CD4-positive, alpha-beta T cell treated with Interleukin-6 for 4 hours (primary cell): ENCODE measurements at regions not wholly inside any gene's neighbourhood (a gene's known extent, or its start where the extent isn't known, plus 50 kb on each side); places are given as distances from the start of the nearest gene placed in this dataset.
"Not testable (repeated sequence)": the region's sequence is repeated elsewhere in the genome, so short reads cannot be mapped to it uniquely, and the experiment has no call there.

ENCODE experiments used
- DNase-seq: peaks from one replicate; pipeline ENCODE4 v3.0.0-alpha.2; 2020; ENCODE audit warnings: mixed read lengths

DNA sequence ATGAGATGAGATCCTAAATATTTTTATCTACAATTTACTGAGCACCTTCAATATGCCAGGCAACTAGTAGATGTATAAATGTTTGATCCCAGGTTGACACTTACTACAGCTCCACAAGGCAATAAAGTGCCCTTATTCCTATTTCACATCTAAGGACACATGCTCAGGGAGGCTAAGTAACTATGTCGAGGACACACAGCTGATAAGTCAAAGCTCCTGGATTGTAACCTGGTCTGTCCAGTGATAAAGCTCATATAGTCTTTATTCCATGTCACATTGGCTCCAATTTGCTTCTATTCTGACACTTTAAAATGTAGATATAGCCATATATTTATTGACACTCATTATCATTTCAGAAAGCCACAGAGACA lies 93.8 kb upstream of the BMAL1 start:
- no peak for DNase-seq

DNA sequence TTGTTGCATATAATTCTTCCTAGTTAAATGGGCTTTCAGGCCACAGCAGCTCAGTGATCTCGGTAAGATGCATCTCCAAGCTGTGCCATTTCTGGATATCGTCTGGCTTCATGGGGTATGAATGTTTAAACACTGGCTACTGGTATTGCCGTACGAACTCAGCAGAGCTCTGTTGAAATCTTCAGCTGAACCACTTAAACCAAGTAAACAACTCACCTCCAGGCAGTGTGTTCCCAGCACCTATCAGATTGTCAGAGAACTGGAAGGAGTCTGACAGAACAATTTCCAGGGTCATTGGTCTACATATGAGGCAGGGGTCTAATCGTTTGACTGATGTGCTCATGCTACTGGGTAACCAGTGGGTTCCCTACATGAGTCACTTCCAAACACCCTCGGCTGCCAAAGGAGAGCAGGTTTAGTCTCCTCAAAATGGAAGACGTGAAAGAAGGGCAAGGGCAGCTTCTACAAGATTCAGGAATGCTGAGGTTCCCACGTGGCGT lies 93.2 kb upstream of the BMAL1 start:
- DNase-seq = no peak

DNA sequence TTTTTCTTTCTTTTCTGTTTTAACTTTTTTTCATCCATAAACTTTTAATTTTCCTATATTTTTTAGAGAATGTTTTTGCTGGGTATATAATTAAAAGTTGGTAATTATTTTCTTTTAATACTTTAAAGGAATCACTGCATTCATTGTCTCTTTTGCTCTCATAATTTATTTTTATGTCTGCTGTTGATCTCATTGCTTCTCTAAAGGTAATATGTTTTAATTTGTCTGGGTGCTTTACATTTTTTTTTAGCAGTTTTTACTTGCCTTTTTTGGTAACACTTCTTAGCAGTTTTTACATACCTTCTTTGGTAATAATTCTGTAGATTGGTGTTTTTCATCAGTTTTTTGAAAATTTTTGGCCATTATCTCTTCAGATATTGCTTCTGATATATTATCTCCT lies 89.4 kb upstream of the BMAL1 start:
- no peak for DNase-seq

DNA sequence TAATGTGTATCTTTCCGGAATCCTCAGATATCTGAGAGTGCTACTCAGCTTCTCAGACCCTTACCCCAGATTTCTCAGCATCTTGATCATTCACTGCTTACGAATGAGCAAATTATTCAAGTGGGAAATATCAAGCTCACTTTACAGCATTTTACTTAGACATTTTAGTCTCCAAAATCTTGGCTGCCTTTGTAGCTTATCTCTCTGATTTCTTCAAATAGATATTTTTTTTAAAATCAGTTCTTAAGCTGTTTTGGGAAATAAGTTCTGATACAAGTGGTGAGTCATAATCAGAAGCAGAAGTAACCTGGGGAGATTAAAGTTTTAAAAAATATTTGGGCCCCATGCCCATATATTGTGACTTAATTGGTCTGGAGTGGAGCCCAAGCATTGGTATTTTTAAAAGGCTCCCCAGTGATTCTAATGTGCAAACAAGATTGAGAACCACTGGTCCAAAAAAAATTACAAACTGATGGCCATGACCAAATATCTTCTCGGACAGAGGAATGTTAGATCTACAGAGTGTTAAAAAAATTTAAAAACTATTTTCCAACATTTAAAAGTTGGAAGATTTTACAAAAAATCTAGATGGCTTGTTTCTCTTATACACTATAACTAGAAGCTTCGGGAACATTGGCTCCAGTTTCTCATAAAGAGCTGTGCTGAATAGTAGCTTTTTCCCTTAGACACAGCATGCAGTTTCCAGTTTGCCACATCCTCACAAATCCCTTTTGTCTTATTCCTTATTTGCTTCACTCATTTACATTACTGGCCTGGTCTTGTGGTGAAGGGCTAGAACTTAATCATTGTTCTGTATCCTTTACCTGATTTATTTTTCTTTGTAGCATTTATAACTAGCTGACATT lies 87.8 kb upstream of the BMAL1 start:
- no peak for DNase-seq

DNA sequence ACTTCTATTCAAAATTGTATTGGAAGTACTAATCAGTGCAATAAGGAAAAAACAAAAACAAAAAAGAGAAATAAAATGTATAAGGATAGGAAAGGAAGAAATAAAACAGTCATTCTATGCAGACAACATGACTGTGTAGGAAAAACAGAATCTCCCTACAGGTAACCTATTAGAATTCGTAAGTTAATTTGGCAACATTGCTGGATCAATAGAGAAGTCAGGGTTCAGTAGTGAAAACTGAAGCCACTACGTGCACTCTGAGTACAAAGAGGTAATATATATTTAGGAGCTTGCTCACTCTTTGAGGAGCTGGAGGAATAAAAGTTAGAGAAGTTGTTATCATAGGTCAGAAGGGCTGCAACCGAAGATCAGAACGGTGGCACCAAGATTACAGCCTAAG lies 84.0 kb upstream of the BMAL1 start:
- no peak for DNase-seq

DNA sequence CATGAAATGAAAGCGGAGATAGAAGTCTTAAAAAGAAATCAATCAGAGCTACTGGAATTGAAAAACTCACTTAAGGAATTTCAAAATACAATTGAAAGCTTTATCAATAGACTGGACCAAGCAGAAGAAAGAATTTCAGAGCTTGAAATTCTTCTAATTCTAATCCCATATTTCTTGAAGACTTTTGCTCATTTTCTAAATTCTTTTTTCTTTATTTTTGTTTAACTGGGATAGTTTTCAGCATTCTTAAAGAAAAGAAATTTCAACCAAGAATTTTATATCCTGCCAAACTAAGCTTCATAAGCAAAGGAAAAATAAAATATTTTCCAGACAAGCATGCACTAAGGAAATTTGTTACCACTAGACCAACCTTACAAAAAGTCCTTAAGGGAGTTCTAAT lies 80.2 kb upstream of the BMAL1 start:
- not testable (repeated sequence) for DNase-seq

DNA sequence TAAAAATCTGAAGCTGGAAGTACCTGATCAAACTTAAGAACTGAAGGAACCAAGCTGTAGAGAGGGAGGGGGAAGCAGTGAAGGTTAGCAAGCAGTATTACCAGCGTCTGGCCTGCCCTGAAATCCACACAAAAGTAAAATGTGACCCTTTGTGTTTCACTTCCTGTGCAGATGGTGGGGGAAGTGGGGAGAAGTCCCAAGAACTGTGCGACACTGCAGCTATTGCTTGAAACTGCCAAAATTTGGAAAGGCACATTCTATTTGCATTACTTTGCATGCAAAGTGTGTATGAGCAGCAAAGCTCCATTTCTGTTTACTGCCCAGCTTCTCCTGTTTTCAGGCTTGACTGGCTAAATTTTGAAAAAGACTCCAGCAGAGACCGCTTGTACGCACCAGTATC lies 72.1 kb upstream of the BMAL1 start:
- DNase-seq = no peak

DNA sequence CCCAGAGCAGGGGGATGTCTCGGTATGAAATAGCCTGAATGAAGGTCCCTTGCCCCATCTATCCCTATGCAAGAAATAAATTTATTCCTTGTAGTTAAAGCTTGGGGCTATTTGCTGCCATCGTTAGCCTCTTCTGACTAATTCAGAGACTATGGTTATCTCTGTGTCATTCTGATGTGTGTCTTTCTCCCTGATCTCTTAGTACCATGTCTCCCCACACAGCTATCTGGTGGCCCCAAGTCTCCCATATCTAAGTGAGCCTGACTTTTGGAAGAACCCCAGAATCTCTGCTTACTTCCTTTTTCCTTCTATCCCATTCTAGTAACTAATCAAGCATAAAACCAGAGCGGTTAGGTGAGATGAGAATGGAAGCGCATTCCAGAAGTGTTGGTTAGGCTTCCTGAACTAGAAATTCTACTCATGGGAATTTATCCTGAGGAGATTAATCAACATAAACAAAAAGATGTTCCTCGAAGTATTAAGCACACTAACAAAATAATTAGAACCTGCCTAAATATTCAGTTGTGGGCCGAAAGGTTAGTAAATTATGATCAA lies 71.4 kb upstream of the BMAL1 start:
- DNase-seq = no peak

DNA sequence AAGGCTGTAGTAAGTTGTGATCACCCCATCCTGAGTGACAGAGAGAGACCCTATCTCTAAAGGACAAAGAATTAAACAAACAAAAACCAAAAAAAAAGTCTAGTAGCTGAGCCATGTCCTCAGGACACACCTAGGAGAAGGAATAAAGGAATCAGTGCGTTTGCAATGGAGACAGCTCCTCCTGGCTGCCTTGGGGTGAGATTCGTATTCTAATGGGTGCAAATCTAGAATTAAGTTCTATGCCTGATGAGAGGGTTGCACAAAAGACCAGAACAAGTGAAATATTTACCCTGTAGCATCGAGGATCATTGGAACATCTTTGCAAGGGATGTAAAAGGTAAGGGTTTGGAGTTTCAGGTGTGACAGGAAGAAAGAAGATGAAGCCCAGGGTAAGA lies 70.3 kb upstream of the BMAL1 start:
- DNase-seq = no peak

DNA sequence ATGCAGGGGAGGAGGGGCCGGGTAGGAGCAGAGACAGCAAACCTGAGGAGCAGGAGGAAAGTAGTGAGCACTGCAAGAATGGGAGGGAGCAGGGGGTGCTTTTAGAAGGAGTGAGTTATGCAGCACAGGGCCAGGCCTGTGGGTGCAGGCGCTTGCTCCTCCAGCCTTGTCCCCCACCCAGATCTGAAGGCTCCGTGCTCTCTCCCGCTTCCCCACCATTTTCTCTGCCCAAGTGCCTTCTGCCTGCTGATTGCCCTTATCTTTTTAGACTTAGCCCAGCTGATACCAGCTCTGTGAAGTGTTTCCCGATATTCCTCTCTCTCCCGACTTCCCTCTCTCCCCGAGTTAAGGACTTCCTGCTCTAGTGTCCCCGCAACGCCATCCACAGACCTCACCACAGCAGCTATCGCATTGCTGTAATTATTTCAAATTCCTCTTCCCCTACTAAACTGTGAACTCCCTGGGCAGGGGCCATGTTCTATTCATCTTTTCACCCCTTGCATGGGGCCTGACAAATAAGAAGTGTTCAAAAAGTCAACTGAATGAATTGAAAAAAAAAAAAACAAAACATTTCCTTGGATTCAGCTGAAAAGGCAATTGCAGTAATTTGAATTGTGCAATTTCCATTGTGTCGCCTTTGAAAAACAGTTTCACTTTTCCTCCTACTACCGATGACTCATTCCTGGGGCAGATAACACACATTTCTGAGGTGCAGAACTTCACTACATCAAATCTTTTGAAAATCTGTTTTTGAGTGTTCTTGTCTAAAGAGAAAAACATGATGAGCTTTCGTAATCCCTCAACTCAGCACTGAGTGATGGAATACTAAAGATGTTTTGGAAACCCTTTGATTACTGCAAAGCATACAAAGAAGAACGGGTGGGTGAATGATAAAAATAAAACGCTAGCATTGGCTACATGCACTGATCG lies 69.7 kb upstream of the BMAL1 start:
- peak; percentile 30 for DNase-seq

DNA sequence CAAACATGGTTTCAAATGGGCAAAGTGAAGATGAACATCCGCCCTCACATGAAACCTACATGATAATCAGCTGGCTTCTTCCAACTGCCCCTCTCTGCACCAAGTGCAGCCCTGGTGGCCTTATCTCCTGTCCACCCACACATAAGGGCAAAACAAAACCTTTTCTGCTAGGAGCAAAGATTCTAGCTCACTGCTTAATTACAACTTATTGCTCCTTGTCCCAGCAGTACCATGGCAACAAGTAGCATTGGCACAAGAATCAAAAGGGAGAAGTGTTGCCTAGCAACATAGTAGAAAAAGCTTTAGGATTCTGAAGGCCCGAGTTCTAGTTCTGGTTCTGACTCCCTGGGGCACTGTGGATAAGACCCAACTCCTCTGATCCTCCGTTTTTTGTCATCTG lies 68.7 kb upstream of the BMAL1 start:
- no peak for DNase-seq

DNA sequence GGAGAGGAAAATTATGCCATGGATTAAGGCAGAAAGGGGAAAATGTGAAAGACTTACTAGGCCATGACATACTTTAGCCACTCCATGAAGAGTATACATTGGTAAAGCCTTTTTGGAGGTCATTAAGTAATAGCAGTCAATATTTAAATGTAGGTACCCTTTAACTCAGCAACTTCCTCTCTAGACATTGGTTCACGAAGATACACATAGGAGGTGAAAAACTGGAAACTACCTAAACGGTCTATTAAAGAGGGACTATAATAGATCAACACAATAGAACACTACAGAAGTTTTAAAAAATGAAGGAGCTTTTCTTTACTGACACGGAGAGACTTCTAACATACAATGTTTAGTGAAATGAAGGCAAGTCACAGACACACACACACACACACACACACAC lies 68.2 kb upstream of the BMAL1 start:
- DNase-seq = no peak

DNA sequence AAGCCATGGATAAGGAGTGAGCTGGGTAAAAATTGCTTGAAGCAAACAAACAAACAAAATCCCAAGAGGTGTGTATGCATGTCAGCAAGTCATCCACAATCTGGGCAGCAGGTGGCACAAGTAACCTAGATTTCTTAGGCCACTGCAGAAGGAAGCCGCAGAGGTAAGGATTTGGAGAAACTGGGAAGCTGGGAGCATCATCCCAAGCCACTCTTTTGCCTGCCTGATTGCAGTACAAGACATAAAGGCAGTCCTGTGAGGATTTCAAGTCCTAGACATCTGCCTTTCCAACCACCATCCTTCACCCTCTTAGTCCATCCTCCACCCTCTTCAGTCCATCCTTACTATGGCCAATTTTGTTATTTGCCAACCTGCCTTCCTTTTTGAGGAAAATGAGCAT lies 67.2 kb upstream of the BMAL1 start:
- DNase-seq = peak; percentile 15

DNA sequence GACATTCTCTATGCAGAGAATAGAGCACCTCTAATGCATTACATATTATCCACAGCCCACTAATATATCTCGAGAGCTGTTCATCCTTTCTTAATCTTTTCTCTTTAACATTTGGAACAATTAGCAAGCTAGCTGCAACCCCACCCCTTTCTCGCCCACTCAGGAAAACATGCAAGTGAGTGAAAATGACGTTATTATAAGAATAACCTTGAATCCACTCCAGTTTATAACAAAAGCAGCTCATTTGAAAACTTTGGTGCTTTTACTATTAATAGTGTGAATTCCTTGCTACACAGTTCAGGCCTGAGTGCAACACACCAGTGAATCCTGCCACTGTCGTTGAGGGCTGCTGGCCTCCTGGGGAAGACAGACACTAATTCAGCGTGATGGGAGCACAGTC lies 63.3 kb upstream of the BMAL1 start:
- DNase-seq = no peak

DNA sequence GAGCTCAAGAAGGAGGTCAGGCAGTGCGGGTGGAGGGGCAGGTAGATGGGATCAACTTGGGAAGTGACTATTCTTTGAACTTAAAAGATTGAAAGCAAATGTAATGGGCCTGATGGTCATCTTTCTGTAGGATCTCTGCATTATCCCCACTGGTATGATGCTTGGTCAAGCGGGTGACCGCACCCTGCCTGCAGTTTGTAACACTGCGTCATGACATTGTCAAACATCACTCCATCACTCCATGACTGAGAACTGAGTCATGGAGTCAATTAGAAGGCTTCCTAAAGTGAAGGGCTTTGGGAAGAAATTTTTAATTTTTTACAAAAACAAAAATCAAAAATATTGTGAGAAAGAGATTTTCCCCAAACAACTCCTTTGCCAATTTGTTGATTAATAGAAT lies 62.4 kb upstream of the BMAL1 start:
- no peak for DNase-seq

DNA sequence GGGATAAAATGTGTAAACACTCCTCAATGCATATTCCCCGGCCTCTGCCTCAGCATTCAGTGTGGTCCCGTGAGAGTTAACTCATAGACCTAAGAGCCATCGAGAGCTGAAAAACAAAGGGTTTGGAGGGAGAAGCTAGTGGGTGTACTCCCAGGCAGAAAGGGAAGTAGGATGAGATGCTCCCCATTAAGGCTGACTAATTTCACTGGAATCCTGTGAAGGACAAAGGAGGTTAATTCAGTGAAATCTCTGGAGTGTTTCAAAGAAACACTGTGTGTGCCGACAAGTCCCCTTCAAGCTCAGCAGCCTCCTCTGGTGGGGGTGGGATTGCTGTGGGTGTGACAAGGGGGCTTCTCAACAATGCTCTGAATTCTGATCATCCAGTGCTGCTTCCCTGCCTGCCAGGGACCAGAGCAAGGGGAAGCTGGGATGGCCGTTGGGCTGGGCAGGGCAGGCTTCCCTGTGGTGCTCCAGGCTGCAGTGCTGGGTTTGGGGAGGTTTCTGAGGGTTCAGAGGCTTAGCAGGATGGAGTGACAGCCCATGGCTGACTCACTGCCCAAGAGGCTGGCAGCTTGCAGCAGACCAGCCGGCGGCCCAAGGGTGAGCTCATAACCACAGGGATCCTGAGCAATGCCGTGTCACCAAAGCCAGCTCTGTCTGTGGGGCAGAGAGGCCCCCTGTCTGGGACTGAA lies 61.4 kb upstream of the BMAL1 start:
- DNase-seq = peak; percentile 13

DNA sequence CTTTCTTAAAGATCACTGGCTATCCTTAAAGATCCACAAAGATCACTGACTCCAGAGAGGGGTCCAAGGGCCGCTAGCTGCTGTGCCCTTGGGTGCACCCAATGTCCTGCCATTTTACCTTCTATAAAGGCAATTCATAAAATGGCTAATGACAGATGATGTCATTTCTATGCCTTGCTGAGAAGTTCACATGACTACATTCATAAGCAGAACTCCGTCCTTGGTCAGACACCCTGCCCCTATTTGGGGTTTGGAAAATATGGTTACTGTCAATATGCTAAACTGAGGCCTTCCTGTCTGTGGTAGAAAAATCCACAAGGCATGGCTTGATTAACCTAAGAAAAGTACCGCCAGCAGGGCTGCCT lies 60.9 kb upstream of the BMAL1 start:
- no peak for DNase-seq

DNA sequence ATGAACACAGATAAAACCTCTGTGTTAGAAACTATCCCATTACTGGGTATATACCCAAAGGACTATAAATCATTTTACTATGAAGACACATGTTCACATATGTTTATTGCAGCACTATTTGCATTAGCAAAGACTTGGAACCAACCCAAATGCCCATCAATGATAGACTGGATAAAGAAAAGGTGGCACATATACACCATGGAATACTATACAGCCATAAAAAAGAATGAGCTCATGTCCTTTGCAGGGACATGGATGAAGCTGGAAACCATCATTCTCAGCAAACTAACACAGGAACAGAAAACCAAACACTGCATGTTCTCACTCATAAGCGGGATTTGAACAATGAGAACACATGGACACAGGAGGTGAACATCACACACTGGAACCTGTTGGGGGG lies 58.9 kb upstream of the BMAL1 start:
- DNase-seq = not testable (repeated sequence)

DNA sequence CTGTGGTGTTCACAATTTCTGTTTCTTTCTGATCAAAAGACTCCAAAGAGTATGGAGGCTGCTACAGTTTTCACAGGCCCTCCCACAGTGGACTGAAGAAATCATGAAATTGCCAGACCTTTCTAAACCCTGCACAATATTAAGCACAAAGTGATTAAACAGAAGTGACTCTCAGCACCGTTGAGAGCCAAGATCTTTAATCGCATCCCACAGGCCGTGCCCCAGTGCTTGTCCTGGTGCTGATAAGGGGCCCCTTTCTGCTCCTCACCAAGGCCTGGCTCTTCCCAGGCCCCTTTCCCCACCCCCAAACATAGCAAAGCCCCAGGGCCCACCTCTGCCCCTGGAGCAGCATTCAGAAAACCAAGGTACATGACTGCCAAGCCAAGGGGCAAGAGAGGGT lies 57.4 kb upstream of the BMAL1 start:
- DNase-seq = no peak

DNA sequence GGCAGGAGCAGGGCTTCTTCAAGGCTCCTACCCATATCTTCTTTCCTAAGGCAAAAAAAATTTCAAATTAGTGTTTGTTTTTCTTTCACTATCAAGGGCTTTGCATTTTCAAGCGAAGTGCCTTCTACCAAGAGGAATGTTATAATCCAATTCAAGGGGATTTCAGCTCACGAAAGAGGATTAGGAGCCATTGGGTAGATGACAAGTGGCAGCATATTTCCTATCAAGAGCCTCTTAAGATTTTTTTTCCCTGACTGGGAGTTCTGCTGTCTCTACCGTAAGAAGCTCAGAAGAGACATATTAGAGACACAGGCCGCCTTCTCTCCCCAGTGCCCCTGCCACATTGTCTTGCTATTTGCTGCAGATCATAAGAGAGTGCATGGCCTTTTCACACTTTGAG lies 55.9 kb upstream of the BMAL1 start:
- no peak for DNase-seq

DNA sequence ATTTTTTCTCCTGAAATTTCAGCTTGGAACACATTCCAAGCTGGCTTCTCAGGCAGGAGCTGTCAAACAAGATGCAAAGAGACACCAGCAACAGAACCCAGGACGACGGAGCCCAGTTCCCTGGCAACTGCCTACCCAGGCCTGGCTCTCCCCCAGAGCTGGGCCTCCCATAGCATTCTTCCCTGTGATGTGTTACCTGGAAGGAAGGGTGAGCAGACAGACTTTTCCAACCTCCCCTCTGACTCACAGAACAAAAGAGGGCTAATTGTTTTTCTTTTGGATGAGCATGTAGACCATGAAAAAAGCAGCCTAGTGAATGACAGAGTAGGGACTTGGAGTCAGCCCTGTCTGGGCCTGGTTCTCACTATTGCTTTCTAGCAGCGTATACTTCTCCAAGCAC lies 55.3 kb upstream of the BMAL1 start:
- no peak for DNase-seq

DNA sequence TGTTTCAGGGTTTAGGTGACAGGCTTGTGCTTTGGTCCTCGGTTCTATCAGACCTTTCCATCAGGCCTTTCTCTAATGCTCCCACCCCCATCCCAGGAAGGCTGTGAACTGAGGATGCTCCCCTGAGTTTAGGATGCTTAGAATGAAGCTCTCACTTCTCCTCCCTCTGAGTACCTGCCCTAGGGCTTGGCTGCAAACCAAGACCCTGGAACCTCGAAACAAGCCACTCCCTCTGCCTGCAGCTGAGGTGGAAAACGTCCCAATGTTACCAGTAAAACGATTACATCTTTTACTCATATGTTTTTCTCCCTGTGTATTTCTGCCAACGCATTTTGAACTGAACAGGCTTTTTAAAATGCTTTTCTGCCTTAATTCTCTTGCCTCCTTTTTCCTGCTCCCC lies 54.5 kb upstream of the BMAL1 start:
- DNase-seq = no peak

DNA sequence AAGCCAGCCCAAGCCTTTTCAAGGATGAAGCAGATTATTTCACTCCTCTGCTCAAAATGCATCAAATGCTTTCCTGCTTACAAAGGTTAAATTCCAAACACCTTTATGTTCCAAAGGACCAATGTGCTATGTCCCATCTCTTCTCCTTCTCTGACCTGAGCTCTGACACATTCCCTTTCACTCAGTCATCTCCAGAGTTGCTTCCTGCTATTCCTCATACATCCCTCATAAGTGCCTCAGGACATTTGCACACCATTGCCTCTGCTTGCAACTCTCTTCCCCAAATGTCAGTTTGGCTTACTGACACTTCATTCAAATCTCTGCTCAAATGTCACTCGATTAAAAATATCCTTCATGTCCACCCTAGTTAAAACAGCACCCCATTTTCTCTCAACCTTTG lies 53.3 kb upstream of the BMAL1 start:
- DNase-seq = no peak
